GM10847 (cell line): ENCODE measurements at regions not wholly inside any gene's neighbourhood (a gene's known extent, or its start where the extent isn't known, plus 50 kb on each side); places are given as distances from the start of the nearest gene placed in this dataset.

ENCODE experiments used
- POLR2A ChIP-seq: IDR thresholded peaks from 2 replicates; pipeline ENCODE4 v1.6.1; 2011; ENCODE audit not compliant: insufficient read length; ENCODE audit errors: extremely low read depth

DNA sequence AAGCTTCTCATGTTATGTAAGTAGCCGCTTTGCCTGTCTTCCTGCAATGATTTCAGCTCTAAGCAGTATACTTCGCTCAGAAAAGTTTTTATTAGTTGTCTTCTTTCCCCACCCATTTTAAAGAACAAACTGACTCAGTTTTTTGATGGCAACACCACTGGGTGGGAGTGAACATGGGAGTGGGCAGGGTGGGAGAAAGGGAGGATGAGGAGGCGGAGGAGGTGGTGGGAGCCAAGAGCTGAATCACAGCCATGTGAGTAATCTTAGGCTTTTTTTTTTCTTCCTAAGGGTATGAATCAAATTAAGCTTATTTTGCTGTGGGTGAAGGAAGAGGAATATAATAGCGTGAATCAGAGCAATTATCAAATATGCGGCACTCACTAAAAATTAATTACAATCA lies 574.3 kb upstream of the DIPK2B start:
- no peak for TF ChIP-seq POLR2A

DNA sequence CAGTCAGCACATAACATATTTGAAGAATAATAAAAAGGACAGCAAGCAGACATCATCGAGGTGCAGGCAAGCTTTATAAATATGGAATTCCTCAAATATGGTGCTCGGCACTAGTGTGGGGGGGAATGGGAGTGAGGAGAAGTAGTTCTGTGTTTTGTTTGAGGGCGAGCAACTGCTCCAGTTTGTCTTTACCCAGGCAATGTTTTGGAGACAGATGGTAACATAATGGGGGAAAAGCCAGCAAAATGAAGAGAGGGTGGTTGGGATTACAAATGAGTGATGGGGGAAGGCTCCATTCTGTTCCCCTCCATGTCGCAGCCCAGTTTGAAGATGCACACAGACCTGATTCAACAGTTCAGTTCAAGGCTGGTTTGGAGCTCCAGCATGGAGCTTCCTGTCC lies 572.9 kb upstream of the DIPK2B start:
- TF ChIP-seq POLR2A = no peak

DNA sequence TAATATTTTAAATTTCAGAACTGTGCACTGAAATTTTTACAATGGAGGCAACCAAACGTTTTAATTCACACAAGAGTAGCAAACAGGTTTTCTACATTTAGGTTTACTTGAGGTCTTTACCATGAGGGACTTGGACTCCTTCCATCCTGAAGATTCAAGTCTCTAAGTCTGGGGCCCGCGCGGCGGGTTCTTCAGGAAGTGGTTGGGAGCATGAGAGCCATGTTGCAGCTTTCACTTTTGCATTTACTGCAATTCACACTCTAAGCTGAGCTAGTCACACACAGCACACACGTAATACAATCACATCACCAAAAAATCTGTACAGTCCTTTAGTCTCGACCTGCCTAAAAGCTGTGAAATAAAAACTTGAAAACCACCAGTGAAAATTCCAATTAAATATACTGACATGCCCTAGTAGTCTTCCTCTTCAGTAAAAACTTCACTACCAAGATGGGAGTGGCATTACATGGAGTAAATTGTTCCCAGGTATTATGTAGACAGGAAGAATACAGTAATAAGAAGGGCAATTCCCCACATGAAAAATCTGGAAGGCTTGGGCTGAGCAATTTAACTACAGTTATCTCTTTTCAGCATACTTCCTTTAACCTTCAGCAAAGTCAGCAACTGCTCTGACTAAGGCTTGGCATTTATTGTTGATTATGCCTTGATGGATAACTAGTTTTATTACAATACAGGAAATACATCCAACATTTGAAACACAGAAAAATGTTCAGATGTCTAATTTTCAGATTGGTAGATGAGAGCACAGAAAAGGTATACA lies 571.1 kb upstream of the DIPK2B start:
- TF ChIP-seq POLR2A = no peak

DNA sequence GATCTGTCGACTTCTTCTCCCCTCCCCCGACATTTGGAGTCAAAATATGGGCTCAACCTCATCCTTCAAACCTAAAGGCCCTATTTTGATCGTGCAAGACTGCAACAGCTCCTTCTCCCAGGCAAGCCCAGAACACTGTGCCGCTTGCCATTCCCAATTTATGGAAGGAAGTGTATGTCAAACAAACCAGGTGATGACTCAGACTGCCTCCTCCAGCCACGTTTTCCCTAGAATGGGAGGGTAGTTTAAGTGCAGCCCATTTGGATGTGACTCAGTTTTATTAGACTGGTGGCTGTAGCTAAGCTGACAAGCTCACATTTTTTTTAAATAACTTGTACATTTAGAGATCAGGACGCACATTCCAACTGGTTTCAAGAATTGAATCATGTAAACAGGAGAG lies 570.4 kb upstream of the DIPK2B start:
- no peak for TF ChIP-seq POLR2A

DNA sequence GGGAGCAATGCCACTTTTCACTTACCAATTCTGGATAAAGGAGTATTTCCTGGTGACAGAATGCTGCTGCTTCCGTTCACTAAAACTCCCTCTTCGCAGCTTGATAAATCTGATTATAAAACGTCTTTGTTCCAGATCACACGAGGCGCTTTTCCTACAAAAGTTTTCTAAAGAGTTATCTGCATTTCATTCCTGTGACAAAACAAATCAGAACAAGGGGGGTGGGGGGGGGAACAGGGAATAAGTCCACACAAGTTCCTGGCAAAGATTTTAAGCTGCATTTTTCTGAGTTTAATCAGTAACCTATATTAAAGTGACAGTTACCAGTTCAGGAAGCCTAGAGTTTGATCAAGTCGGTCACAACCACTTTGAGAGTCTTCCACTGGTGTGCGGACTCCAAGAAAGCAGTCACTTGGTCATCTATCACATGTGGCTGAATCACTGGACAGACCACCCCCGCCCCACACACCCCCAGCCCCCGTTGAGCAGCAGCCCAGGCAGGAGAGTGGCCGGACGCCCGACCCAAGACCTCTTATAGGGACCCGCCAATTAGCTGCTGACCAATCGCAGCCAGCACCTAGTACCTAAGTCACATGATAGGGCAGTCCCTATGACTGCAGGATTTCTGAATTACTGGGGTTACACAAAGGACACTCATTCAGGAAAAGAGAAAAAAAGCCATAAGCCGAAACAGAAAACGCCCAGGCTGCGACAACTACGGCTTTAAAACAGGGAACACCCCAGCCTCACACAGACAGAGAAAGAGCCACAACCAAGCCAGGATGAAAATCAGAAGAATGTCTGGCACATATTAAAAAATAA lies 569.3 kb upstream of the DIPK2B start:
- peak; percentile 35 for TF ChIP-seq POLR2A

DNA sequence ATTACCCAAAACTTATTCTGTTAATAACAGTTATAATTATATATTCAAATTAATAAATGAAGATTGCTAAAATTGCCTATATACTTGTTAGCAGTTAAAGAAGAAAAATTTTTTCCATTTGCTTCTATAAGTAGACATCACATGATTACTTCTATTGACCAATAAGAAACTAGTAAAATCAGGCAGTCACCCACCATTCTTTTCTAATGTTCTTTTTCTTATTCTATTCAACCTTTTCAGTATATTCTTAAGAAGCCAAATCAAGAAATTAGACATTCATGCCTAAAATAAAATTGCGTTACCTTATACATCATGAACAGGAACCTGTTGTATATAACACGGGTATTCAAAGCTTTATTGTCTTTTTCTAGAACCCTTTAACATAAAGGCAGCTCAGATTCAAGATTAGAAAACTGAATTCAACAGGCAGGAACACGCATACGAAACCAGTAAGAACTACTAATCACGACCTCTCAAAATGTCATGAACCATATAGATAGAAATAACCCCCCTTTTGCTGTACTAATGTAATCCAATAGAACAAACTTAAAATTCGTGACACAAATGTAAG lies 568.1 kb upstream of the DIPK2B start:
- no peak for TF ChIP-seq POLR2A

DNA sequence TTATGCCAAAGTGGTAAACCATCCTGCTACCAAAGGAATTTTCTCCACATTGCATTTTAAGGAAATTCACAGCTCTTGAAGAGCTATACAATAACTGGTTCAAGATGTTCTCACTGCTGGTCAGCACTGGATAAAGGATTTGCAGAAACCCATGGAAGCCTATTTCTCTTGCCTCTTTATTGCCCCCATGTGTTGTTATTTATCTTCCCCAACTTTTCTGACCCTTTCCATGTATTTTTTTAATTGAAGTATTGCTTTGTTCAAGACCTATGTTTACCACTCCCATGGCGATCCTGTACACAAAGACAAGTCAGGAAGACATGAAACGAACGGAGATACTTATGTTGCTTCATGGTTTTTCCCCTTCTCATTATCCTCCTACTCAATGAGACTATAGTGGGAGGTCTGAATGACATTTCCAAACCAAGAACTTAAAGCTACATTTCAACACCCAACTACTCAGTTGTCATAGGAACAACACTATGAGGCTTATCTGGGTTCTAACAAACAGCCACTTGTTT lies 566.4 kb upstream of the DIPK2B start:
- no peak for TF ChIP-seq POLR2A

DNA sequence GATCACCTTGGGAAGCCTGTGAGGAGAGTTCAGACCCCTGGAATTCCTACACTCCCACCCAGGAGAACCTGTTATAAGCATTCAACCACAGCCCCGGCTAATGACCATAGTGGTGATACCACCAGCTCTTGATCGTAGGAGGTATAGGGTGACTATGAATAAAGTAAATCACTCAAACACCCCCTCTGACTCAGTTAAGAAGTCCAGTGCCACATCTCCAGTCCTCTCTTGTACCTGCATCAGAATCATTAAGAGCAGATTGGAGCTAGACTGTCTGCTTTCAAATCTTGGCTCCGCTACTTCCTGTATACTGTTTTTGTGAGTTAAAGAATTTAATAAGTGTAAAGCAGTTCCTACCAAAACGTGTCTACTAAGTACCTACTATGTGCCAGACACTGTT lies 565.1 kb upstream of the DIPK2B start:
- no peak for TF ChIP-seq POLR2A

DNA sequence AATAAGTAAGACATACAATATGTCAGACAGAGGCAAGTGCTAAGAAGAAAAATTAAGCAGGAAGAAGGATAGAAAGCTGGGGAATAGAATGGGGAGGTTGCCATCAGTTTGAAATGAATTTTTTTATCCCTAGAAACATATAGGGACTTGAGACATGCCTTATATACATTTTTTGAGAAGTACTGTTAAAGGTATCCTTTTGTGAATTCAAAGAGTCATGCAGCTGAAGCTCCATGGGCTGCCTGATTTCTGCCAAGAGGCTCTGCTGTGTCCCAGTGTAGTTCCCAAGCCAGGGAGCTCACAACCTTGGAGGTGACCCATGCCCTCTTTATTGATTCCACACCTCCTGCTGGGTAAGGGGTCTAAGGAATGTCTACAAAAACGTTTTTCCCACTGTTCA lies 564.6 kb upstream of the DIPK2B start:
- no peak for TF ChIP-seq POLR2A

DNA sequence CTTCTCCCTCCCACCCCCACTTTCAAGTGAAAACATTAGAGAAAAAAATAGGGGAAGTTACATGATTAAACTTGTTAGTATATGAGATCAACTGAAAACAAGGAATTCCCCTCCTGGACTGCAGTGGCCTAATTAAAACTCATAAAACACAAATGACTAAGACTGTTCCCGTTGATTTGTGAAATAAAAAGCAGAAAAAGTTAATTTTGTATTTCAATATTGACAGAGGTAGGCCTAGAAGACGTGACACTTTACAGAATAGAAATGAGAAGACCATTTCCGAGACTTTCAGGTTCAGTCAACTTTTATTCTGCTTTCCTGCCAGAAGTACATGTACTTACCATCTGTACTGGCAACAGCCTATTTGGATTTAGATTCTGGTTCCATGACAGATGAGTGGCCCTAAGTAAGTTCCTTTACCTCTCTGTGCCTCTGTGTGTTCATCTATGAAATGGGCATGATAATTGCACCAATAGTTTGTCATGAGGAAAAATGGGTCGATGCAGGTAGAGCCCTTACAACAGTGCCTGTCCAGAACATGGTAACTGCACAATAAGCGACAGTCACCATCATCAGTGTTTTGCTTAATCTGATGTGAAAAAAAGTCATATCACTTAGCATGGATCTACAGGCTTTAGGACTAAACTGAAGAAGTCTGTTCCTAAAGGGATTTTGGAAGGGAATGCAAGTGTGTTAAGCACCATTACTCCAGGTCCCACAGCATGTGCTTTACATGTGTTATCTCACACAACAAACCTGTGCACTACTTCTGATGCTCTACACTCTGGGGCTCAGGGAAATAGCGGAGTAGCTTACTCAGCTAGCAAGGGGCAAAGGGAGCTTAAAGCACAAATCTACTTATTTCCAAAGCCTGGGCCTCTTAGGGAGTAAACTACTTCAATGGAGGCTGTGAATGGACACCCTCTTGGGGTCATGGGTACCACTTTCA lies 562.3 kb upstream of the DIPK2B start:
- TF ChIP-seq POLR2A = no peak

DNA sequence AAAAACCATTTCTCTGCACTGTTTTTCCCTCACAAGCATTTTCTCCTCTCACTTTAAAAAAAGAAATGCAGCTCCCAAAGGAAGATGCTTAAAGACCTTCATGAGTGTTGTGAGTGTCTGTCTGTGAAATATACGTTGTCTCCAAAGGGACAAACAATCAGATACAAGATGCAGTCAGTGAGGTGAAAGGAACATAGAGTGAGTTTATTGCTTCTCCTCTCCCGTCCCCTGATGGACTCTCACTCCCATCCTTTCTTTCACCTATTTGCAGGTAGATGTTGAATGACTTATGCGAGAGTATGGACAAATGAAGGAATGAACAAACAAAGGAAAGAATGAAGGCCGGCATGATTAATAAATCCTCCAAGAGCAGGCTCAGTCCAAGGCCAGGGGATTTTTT lies 561.2 kb upstream of the DIPK2B start:
- TF ChIP-seq POLR2A = no peak

DNA sequence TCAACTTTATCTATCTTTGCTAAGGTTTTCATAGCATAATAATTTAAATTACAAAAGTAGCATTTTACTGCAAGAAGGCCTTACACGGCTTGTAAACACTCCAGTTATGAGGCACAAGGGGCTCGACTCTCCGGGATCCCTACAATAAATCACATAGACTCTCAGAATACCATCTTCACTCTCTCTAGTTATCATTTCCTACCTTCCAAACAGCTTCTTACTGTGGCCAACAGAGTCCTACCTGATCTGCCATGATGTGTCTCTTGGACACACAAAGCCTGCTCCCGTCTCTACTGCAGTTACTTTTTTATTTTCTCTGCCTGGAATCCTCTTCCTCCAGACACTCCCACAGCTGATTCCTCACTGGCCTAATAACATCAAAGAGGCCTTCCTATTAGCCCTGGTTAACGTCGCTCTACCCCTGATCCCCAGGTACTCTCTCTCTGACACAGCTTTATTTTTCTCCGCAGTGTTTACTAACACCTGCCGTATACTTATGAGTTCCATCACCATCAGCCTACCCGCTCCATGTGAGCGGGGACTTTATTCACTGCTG lies 559.6 kb upstream of the DIPK2B start:
- TF ChIP-seq POLR2A = no peak

DNA sequence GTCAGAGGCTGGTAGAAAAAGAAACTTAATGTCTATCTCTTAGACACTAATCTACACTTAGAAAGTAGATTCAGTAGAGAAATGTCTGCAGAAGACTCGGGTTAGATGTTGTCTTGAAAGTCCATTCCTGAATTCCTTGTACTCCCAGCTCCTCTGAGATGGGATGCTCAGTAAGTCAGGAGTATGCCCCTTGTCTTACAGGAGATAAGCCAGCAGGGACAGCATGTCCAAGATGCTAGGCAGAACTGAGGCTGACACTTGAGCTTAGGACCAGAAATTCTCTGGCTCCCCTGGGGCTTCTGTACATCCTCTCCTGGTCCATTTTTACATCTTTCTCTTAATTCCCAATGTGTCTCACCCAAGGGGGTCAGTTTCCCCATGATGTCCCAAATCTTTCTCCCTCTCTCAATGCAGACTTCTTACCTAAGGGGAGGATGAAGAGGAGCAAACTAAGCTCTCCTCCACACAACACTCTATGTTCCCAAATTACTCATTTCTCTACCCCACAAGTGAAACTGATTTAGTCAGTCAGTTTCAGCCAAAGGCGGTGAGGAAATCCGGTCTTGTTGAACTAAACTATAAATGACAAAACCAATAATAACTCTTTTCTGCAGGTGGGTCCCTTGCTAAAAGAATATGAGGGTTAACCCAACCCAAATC lies 558.2 kb upstream of the DIPK2B start:
- no peak for TF ChIP-seq POLR2A

DNA sequence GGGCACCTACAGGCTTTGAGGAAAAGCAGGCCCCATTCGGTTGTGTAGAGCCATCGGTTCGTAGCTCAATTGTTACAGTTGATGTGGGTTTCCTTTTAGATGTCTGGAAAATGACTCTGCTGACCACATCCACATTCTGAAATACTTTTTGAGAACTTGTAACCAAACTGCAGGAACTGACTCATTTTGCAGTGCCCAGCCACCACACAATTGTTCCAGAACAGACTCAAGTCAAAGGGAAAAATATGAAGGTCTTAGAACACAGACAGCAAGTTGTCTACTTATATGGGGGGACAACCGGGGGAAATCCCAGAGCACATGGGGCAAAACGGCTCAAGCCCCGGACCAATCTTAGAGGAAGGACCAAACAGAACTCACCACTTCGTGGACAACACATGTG lies 557.6 kb upstream of the DIPK2B start:
- no peak for TF ChIP-seq POLR2A
